Caco-2 (cell line): ENCODE measurements at regions not wholly inside any gene's neighbourhood (a gene's known extent, or its start where the extent isn't known, plus 50 kb on each side); places are given as distances from the start of the nearest gene placed in this dataset.

Experiments
- BruUV-seq: library from RNA; stranded (reverse); fragments of 400-500 nt; replicated peaks from 2 replicates; lab custom pipeline; 2021; lab: Mats Ljungman, UMichigan
- CTCF ChIA-PET: fragments of 300-600 bp; sonication (Branson Sonifier 250); formaldehyde crosslinking; loops from one replicate; lab custom pipeline; 2022; ENCODE audit warnings: antibody characterized with exemption; lab: Charles Lee
- POLR2A ChIA-PET: fragments of 300-600 bp; sonication (Branson Sonifier 250); formaldehyde crosslinking; loops from one replicate; lab custom pipeline; 2022; ENCODE audit warnings: antibody characterized with exemption; lab: Charles Lee
- DNase-seq, 2 experiments: peaks; one replicate each; pipeline versions ENCODE4 v3.0.0 to v3.0.0-alpha.2; 2020 to 2022
- H3K27me3 ChIP-seq: replicated peaks from 2 replicates; pipeline ENCODE4 v1.6.0; 2011; ENCODE audit warnings: low read length; ENCODE audit not compliant: control insufficient read depth, insufficient read depth
- H3K36me3 ChIP-seq: 2 replicates; pipeline ENCODE4 v1.5.1; 2011; ENCODE audit warnings: low read length; ENCODE audit not compliant: control insufficient read depth, insufficient read depth
- H3K4me1 ChIP-seq: fragments of 250-450 bp; sonication (Bioruptor Pico); 2 replicates; pipeline ENCODE4 v1.5.1; 2020; ENCODE audit warnings: mild to moderate bottlenecking
- H3K4me3 ChIP-seq: 2 replicates; pipeline ENCODE4 v1.5.1; 2011; ENCODE audit warnings: low read depth, mild to moderate bottlenecking, control low read depth, low read length
- H3K9me3 ChIP-seq: fragments of 250-450 bp; sonication (Bioruptor Pico); 2 replicates; pipeline ENCODE4 v1.5.1; 2020; ENCODE audit warnings: mild to moderate bottlenecking, moderate library complexity
- H3K27ac Mint-ChIP-seq: one replicate; pipeline ENCODE4 v1.8.0; 2022; ENCODE audit warnings: mixed read lengths; ENCODE audit not compliant: unreplicated experiment
- H3K27me3 Mint-ChIP-seq: one replicate; pipeline ENCODE4 v1.8.0; 2022; ENCODE audit warnings: mixed read lengths; ENCODE audit not compliant: insufficient read depth, unreplicated experiment
- H3K36me3 Mint-ChIP-seq: one replicate; pipeline ENCODE4 v1.8.0; 2022; ENCODE audit warnings: mild to moderate bottlenecking, mixed read lengths; ENCODE audit not compliant: insufficient read depth, unreplicated experiment
- H3K4me1 Mint-ChIP-seq: one replicate; pipeline ENCODE4 v1.8.0; 2022; ENCODE audit warnings: low read depth, mixed read lengths; ENCODE audit not compliant: unreplicated experiment
- H3K4me3 Mint-ChIP-seq: one replicate; pipeline ENCODE4 v1.8.0; 2022; ENCODE audit warnings: mild to moderate bottlenecking, moderate library complexity, mixed read lengths; ENCODE audit not compliant: unreplicated experiment
- H3K9me3 Mint-ChIP-seq: one replicate; pipeline ENCODE4 v1.8.0; 2022; ENCODE audit warnings: mixed read lengths; ENCODE audit not compliant: unreplicated experiment
- intact Hi-C: fragments of 100-400 bp; cut with micrococcal nuclease; formaldehyde crosslinking; loops from one replicate; pipeline ENCODE4 v1.10.0; 2022; ENCODE audit not compliant: unreplicated experiment
- TF ChIP-seq, protein P1 (sequence below), 2 experiments: fragments of 200-600 bp in 1 of 2; IDR thresholded peaks; 1 replicate in 1 of 2; 2 replicates in 1 of 2; pipeline versions ENCODE4 v1.5.1 to v1.8.0; 2011 to 2022; ENCODE audit warnings: antibody characterized with exemption in 1 of 2, control low read depth in 1 of 2, inconsistent platforms in 1 of 2, low read depth in 1 of 2, low read length in 1 of 2, mild to moderate bottlenecking in 1 of 2, moderate library complexity in 1 of 2; ENCODE audit not compliant: insufficient read depth in 1 of 2, severe bottlenecking in 1 of 2, unreplicated experiment in 1 of 2

DNA sequence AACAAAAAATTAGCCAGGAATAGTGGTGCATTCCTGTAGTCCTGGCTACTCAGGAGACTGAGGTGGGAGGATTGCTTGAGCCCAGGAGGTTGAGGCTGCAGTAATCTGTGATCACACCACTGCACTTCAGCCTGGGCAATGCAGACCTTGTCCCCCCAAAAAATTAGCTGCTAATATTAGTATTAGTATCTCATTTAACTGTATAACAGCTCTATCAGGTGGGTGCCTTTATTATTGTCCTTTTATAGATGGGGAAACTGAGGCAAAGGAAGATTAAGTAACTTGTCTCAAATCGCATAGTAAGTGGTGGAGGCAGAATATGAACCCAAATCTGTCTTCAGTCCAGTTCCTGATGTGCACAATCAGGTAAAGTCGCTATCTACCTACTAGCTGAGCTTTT lies 142.3 kb upstream of the CRY1 start:
- TF ChIP-seq, protein P1, sequence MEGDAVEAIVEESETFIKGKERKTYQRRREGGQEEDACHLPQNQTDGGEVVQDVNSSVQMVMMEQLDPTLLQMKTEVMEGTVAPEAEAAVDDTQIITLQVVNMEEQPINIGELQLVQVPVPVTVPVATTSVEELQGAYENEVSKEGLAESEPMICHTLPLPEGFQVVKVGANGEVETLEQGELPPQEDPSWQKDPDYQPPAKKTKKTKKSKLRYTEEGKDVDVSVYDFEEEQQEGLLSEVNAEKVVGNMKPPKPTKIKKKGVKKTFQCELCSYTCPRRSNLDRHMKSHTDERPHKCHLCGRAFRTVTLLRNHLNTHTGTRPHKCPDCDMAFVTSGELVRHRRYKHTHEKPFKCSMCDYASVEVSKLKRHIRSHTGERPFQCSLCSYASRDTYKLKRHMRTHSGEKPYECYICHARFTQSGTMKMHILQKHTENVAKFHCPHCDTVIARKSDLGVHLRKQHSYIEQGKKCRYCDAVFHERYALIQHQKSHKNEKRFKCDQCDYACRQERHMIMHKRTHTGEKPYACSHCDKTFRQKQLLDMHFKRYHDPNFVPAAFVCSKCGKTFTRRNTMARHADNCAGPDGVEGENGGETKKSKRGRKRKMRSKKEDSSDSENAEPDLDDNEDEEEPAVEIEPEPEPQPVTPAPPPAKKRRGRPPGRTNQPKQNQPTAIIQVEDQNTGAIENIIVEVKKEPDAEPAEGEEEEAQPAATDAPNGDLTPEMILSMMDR (IDR thresholded peaks at IDR 0.05; ENCODE audit: insufficient read depth in 1 of 2, low read depth in 1 of 2, low read length in 1 of 2, severe bottlenecking in 1 of 2, unreplicated experiment in 1 of 2) = no peak
- Histone ChIP-seq H3K4me3 (no peak overlapping the region), H3K27me3 (no peaks in the 10 kb centered on the region; the same call in 1 of the 2 replicates), H3K4me1 (no peaks in the 10 kb centered on the region), H3K36me3 (no peaks in the 10 kb centered on the region), H3K9me3 (no peaks in the 10 kb centered on the region)
- Mint-ChIP-seq H3K4me3 (no peak overlapping the region), H3K27me3 (peaks cover 11% of the 10 kb centered on the region), H3K27ac (no peak overlapping the region), H3K4me1 (no peaks in the 10 kb centered on the region), H3K9me3 (no peaks in the 10 kb centered on the region), H3K36me3 (no peaks in the 10 kb centered on the region)
- DNase-seq = no peak
- no TSS peak for BruUV-seq
- ChIA-PET CTCF (no interaction called here), POLR2A (no interaction called here)
- intact Hi-C loops = no loop called here

DNA sequence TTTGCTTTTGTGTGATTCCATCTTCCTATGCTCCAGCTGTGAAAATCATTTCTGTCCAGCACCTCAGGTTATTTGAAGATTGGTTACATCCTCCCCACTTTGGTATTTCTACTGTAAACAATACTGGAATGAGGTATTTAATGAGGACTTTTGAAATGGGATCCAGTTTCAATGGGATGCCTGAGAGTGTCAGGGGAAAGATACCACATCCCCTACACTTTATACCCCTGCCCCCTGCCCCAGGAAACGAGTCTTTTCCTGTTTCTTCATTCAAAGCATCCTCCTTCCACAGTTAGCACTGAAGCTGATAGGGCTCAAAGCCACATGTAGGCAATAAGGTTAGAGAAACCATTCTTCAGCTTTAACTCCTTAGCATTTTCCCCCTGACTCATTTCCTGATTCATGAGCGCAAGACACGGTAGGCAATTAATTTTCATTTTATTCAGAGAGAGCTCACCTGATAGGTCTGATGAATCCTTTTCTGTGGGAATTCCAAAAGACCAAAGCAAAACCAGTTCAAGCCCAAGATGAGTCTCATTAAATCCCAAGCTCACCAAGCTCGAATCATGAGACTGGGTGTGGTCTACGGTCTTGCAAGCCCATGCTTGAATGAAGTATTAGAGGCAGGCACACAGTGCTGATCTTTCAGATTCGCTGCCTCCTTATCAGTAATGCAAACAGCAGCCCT lies 143.6 kb upstream of the CRY1 start:
- H3K9me3 ChIP-seq = no peaks in the 10 kb centered on the region
- ChIA-PET POLR2A (no interaction called here), CTCF (no interaction called here)
- no peaks in the 10 kb centered on the region for H3K4me1 Mint-ChIP-seq
- H3K36me3 ChIP-seq = no peaks in the 10 kb centered on the region
- no peaks in the 10 kb centered on the region for H3K36me3 Mint-ChIP-seq
- peaks cover 11% of the 10 kb centered on the region for H3K27me3 Mint-ChIP-seq
- TF ChIP-seq, protein P1 (IDR thresholded peaks at IDR 0.05; ENCODE audit: insufficient read depth in 1 of 2, low read depth in 1 of 2, low read length in 1 of 2, severe bottlenecking in 1 of 2, unreplicated experiment in 1 of 2) = no peak
- H3K9me3 Mint-ChIP-seq = no peaks in the 10 kb centered on the region
- no peaks in the 10 kb centered on the region for H3K4me1 ChIP-seq
- no peak overlapping the region for H3K27ac Mint-ChIP-seq
- DNase-seq = no peak
- H3K4me3 Mint-ChIP-seq = no peak overlapping the region
- H3K4me3 ChIP-seq = no peak overlapping the region
- no peaks in the 10 kb centered on the region; the same call in 1 of the 2 replicates for H3K27me3 ChIP-seq
- intact Hi-C loops = no loop called here
- BruUV-seq = no TSS peak

DNA sequence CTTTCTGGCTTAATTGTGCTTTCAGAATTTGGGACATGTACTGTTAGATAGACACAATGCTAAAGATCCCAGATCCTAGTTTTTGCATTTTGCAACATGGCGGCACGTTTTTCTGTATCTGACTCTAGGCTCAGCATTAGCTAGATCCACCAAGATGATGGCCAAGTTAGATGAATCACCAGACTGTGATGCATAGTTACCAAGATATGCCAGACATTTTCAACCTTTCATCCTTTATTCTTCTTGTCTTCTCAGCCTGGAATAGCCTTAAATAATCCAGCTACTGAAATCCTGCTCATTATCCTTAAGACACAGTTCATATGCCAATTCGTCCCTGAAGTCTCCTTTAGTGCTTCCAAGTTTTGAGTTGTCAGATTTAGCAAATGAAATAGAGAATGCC lies 144.9 kb upstream of the CRY1 start:
- BruUV-seq = no TSS peak
- H3K4me3 ChIP-seq = no peak overlapping the region
- H3K27me3 Mint-ChIP-seq = peaks cover 17% of the 10 kb centered on the region
- POLR2A ChIA-PET = no interaction called here
- no peaks in the 10 kb centered on the region for H3K36me3 Mint-ChIP-seq
- intact Hi-C loops = no loop called here
- H3K27ac Mint-ChIP-seq = no peak overlapping the region
- H3K9me3 Mint-ChIP-seq = no peaks in the 10 kb centered on the region
- H3K9me3 ChIP-seq = no peaks in the 10 kb centered on the region
- no peaks in the 10 kb centered on the region for H3K4me1 Mint-ChIP-seq
- no peak for DNase-seq
- H3K36me3 ChIP-seq = no peaks in the 10 kb centered on the region
- CTCF ChIA-PET = no interaction called here
- TF ChIP-seq, protein P1 (IDR thresholded peaks at IDR 0.05; ENCODE audit: insufficient read depth in 1 of 2, low read depth in 1 of 2, low read length in 1 of 2, severe bottlenecking in 1 of 2, unreplicated experiment in 1 of 2) = no peak
- no peaks in the 10 kb centered on the region; the same call in 1 of the 2 replicates for H3K27me3 ChIP-seq
- no peak overlapping the region for H3K4me3 Mint-ChIP-seq
- no peaks in the 10 kb centered on the region for H3K4me1 ChIP-seq
